SK-N-SH treated with all-trans-retinoic acid at 6 μM for 48 hours (cell line): ENCODE measurements at regions not wholly inside any gene's neighbourhood (a gene's known extent, or its start where the extent isn't known, plus 50 kb on each side); places are given as distances from the start of the nearest gene placed in this dataset.

Source experiments
- ZFP30 ChIP-seq: fragments of 450-650 bp; formaldehyde crosslinking; IDR thresholded peaks from 2 replicates; pipeline ENCODE4 v1.5.0; 2022; ENCODE audit warnings: mild to moderate bottlenecking, moderate library complexity
- TF ChIP-seq, protein P1 (sequence below): fragments of 250-450 bp; sonication (Bioruptor Pico); IDR thresholded peaks from 2 replicates; pipeline ENCODE4 v1.8.0; 2020; ENCODE audit warnings: mild to moderate bottlenecking, moderate library complexity, borderline replicate concordance

DNA sequence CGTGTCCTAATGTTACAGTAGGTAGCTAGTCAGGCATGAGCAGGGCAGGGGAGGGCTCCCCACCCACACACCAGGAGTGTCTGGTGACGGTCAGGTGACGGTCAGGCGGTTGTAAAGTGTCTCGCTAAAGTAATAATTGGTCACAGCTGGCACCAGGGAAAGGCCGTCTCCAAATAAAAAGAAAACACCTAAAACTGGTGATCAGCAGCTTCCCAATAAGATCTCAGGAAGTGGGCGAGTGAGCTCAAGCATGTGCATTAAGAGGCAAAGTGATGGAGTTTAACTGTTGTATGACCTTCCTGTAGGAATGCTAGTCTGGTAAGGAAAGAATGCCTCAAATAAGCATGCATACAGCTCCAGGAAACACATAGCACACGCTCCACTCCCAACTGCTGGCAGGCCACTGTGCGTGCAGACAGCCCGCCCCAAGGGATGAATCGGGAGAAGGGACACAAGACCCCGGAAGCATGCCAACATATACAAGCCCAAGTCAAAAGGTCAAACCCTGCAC lies 177.1 kb downstream of the RNF144A start:
- no peak for TF ChIP-seq ZFP30 (CRISPR knock-in tag)
- TF ChIP-seq, protein P1, sequence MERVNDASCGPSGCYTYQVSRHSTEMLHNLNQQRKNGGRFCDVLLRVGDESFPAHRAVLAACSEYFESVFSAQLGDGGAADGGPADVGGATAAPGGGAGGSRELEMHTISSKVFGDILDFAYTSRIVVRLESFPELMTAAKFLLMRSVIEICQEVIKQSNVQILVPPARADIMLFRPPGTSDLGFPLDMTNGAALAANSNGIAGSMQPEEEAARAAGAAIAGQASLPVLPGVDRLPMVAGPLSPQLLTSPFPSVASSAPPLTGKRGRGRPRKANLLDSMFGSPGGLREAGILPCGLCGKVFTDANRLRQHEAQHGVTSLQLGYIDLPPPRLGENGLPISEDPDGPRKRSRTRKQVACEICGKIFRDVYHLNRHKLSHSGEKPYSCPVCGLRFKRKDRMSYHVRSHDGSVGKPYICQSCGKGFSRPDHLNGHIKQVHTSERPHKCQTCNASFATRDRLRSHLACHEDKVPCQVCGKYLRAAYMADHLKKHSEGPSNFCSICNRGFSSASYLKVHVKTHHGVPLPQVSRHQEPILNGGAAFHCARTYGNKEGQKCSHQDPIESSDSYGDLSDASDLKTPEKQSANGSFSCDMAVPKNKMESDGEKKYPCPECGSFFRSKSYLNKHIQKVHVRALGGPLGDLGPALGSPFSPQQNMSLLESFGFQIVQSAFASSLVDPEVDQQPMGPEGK (CRISPR knock-in tag): no peak
